Thyroid gland (tissue), 4 donors: ENCODE measurements at regions not wholly inside any gene's neighbourhood (a gene's known extent, or its start where the extent isn't known, plus 50 kb on each side); places are given as distances from the start of the nearest gene placed in this dataset.

ENCODE experiments used
- POLR2A ChIP-seq, 2 donors: fragments of 450-650 bp; IDR thresholded peaks; one replicate each; pipeline ENCODE4 v1.6.1; 2017; ENCODE audit warnings: antibody characterized with exemption in 2 of 2, mild to moderate bottlenecking in 2 of 2, moderate library complexity in 1 of 2
- TF ChIP-seq, protein P1 (sequence below), 6 experiments: fragments of 200-600 bp in 3 of 6; fragments of 450-650 bp in 3 of 6; sonication (generic) in 3 of 6; IDR thresholded peaks; one replicate each; pipeline ENCODE4 v1.5.1; 2016 to 2019; ENCODE audit warnings: antibody characterized with exemption in 6 of 6, mild to moderate bottlenecking in 2 of 6, inconsistent platforms in 1 of 6, moderate library complexity in 1 of 6

DNA sequence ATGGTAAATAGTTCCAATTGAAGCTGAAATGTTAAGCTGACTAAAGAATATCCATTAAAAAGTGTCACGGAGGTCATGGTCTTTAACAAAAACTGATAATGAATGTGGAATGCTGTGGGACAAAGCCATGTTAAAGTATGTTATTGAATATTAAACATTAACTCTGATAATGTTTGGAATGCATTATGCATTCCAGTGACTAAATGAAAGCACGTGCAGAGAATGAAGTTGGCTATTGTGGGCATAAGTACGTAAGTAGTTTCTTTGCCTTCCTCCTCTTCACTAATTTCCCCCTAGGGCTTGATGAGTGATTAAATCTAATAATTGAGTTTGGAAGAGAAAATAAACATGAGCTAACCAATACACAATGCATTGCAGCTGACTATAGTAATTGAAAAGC, 640.4 kb upstream of the CDH10 start:
- TF ChIP-seq, protein P1, sequence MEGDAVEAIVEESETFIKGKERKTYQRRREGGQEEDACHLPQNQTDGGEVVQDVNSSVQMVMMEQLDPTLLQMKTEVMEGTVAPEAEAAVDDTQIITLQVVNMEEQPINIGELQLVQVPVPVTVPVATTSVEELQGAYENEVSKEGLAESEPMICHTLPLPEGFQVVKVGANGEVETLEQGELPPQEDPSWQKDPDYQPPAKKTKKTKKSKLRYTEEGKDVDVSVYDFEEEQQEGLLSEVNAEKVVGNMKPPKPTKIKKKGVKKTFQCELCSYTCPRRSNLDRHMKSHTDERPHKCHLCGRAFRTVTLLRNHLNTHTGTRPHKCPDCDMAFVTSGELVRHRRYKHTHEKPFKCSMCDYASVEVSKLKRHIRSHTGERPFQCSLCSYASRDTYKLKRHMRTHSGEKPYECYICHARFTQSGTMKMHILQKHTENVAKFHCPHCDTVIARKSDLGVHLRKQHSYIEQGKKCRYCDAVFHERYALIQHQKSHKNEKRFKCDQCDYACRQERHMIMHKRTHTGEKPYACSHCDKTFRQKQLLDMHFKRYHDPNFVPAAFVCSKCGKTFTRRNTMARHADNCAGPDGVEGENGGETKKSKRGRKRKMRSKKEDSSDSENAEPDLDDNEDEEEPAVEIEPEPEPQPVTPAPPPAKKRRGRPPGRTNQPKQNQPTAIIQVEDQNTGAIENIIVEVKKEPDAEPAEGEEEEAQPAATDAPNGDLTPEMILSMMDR (IDR thresholded peaks at IDR 0.05), result no peak
- TF ChIP-seq POLR2A (IDR thresholded peaks at IDR 0.05), result no peak
